ENCODE measurements at regions not wholly inside any gene's neighbourhood (a gene's known extent, or its start where the extent isn't known, plus 50 kb on each side); places are given as distances from the start of the nearest gene placed in this dataset.

GRCh38 chr1:198978523-198978922 is 339.7 kb downstream of the PTPRC start:
- TF ChIP-seq POLR2A (IDR thresholded peaks at IDR 0.05) = no peak
- TF ChIP-seq, protein P1, sequence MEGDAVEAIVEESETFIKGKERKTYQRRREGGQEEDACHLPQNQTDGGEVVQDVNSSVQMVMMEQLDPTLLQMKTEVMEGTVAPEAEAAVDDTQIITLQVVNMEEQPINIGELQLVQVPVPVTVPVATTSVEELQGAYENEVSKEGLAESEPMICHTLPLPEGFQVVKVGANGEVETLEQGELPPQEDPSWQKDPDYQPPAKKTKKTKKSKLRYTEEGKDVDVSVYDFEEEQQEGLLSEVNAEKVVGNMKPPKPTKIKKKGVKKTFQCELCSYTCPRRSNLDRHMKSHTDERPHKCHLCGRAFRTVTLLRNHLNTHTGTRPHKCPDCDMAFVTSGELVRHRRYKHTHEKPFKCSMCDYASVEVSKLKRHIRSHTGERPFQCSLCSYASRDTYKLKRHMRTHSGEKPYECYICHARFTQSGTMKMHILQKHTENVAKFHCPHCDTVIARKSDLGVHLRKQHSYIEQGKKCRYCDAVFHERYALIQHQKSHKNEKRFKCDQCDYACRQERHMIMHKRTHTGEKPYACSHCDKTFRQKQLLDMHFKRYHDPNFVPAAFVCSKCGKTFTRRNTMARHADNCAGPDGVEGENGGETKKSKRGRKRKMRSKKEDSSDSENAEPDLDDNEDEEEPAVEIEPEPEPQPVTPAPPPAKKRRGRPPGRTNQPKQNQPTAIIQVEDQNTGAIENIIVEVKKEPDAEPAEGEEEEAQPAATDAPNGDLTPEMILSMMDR (IDR thresholded peaks at IDR 0.05) = no peak
- no peak for TF ChIP-seq EP300 (IDR thresholded peaks at IDR 0.05)
- TF ChIP-seq POLR2AphosphoS5 (IDR thresholded peaks at IDR 0.05) = no peak

Data from upper lobe of left lung (tissue), 4 donors.